Colon (tissue), 2 donors: ENCODE measurements at regions not wholly inside any gene's neighbourhood (a gene's known extent, or its start where the extent isn't known, plus 50 kb on each side); places are given as distances from the start of the nearest gene placed in this dataset.
"Not testable (repeated sequence)": the region's sequence is repeated elsewhere in the genome, so short reads cannot be mapped to it uniquely, and the experiment has no call there.

Source experiments
- FAIRE-seq: peaks from 2 replicates; lab custom pipeline; 2012; peaks lifted over from hg19 to GRCh38; lab: Jason Lieb, UNC
- donor health status: control.
- donor health status: control.

GRCh38 chr1:41980827-41981653, 62.3 kb upstream of the HIVEP3 start:
- FAIRE-seq: no peak

GRCh38 chr1:41978986-41979385, 60.3 kb upstream of the HIVEP3 start:
- FAIRE-seq: no peak

- FAIRE-seq: no peak
These were observed 58.6 kb upstream of the HIVEP3 start for GRCh38 chr1:41977326-41977725.

GRCh38 chr1:41976671-41977070, 57.9 kb upstream of the HIVEP3 start:
- no peak for FAIRE-seq

GRCh38 chr1:41975850-41976569, 57.3 kb upstream of the HIVEP3 start:
- FAIRE-seq: no peak

GRCh38 chr1:41975121-41975520, 56.4 kb upstream of the HIVEP3 start:
- no peak for FAIRE-seq

- not testable (repeated sequence) for FAIRE-seq
These were observed 49.8 kb upstream of the HIVEP3 start for GRCh38 chr1:41968557-41968956.
